OCI-LY1 (cell line): ENCODE measurements at regions not wholly inside any gene's neighbourhood (a gene's known extent, or its start where the extent isn't known, plus 50 kb on each side); places are given as distances from the start of the nearest gene placed in this dataset.

ENCODE experiments used
- H2AFZ ChIP-seq: fragments of 200-600 bp; sonication (generic), shearing (Covaris generic); 2 replicates; pipeline ENCODE4 v1.6.0; 2014; ENCODE audit warnings: antibody characterized with exemption, mild to moderate bottlenecking, low read length
- H3F3A ChIP-seq: fragments of 200-600 bp; sonication (generic), shearing (Covaris generic); 2 replicates; pipeline ENCODE4 v1.6.0; 2014; ENCODE audit warnings: mild to moderate bottlenecking, antibody characterized with exemption, low read length, moderate library complexity; ENCODE audit not compliant: insufficient read depth
- H3K27ac ChIP-seq: fragments of 200-600 bp; sonication (generic); 2 replicates; pipeline ENCODE4 v1.5.1; 2014; ENCODE audit warnings: low read length, mixed run types, mild to moderate bottlenecking, low read depth; ENCODE audit not compliant: poor library complexity, severe bottlenecking
- H3K27me3 ChIP-seq: fragments of 200-600 bp; sonication (generic); 2 replicates; pipeline ENCODE4 v1.6.0; 2014; ENCODE audit warnings: antibody characterized with exemption, mild to moderate bottlenecking, low read length, moderate library complexity; ENCODE audit not compliant: insufficient read depth
- H3K36me3 ChIP-seq: fragments of 200-600 bp; sonication (generic); 2 replicates; pipeline ENCODE4 v1.6.1; 2014; ENCODE audit warnings: mild to moderate bottlenecking, antibody characterized with exemption, low read length, moderate library complexity, mixed read lengths; ENCODE audit not compliant: insufficient read depth
- H3K4me1 ChIP-seq: fragments of 200-600 bp; sonication (generic); 2 replicates; pipeline ENCODE4 v1.5.1; 2014; ENCODE audit warnings: mild to moderate bottlenecking, low read length, moderate library complexity; ENCODE audit not compliant: insufficient read depth, severe bottlenecking
- H3K4me2 ChIP-seq: fragments of 200-600 bp; sonication (generic), shearing (Covaris generic); 2 replicates; pipeline ENCODE4 v1.6.1; 2014; ENCODE audit warnings: low read length
- H3K4me3 ChIP-seq: fragments of 200-600 bp; sonication (generic); 2 replicates; pipeline ENCODE4 v1.5.1; 2014; ENCODE audit warnings: low read length, low read depth, mild to moderate bottlenecking, mixed read lengths; ENCODE audit not compliant: poor library complexity, severe bottlenecking
- H3K79me2 ChIP-seq: fragments of 200-600 bp; shearing (Covaris generic); 2 replicates; pipeline ENCODE4 v1.6.1; 2016; ENCODE audit warnings: mixed run types, low read length, mixed read lengths; ENCODE audit not compliant: insufficient read depth
- H3K9ac ChIP-seq: fragments of 200-600 bp; sonication (generic), shearing (Covaris generic); 2 replicates; pipeline ENCODE4 v1.6.1; 2014; ENCODE audit warnings: mild to moderate bottlenecking, low read length, mixed read lengths
- H3K9me2 ChIP-seq: fragments of 200-600 bp; sonication (generic), shearing (Covaris generic); 2 replicates; pipeline ENCODE4 v1.6.1; 2014; ENCODE audit warnings: low read depth, mild to moderate bottlenecking, low read length, mixed read lengths
- H3K9me3 ChIP-seq: fragments of 200-600 bp; shearing (Covaris generic); 2 replicates; pipeline ENCODE4 v1.6.1; 2014; ENCODE audit warnings: low read length, mixed read lengths
- H4K20me1 ChIP-seq: fragments of 200-600 bp; sonication (generic), shearing (Covaris generic); 2 replicates; pipeline ENCODE4 v1.6.0; 2016; ENCODE audit warnings: mild to moderate bottlenecking, low read length; ENCODE audit not compliant: insufficient read depth
- CTCF ChIP-seq: fragments of 200-600 bp; sonication (generic), shearing (Covaris generic); IDR thresholded peaks from 2 replicates; pipeline ENCODE4 v1.5.1; 2017; ENCODE audit warnings: mild to moderate bottlenecking, antibody characterized with exemption, low read length, moderate library complexity, mixed read lengths
- EZH2 ChIP-seq: fragments of 200-600 bp; sonication (generic), shearing (Covaris generic); IDR thresholded peaks from 2 replicates; pipeline ENCODE4 v1.8.0; 2017; ENCODE audit warnings: borderline replicate concordance, mixed run types, mild to moderate bottlenecking, antibody characterized with exemption, low read length, moderate library complexity, mixed read lengths

GRCh38 chr2:207260947-207261346 lies 95.2 kb upstream of the KLF7 start:
- no peak for TF ChIP-seq CTCF
- TF ChIP-seq EZH2: no peak
- H3K9me2 ChIP-seq: no peaks in the 10 kb centered on the region
- no peak overlapping the region for H3K27ac ChIP-seq
- H3K36me3 ChIP-seq: no peaks in the 10 kb centered on the region
- no peak overlapping the region for H3K4me3 ChIP-seq
- no peaks in the 10 kb centered on the region for H4K20me1 ChIP-seq
- H3K4me1 ChIP-seq: no peaks in the 10 kb centered on the region
- H3F3A ChIP-seq: no peaks in the 10 kb centered on the region
- H3K9ac ChIP-seq: no peak overlapping the region
- no peaks in the 10 kb centered on the region for H3K27me3 ChIP-seq
- no peak overlapping the region for H2AFZ ChIP-seq
- no peaks in the 10 kb centered on the region for H3K79me2 ChIP-seq
- no peak overlapping the region for H3K4me2 ChIP-seq
- no peaks in the 10 kb centered on the region for H3K9me3 ChIP-seq

GRCh38 chr2:207264310-207264709 lies 98.6 kb upstream of the KLF7 start:
- no peaks in the 10 kb centered on the region for H3K9me2 ChIP-seq
- no peak overlapping the region for H3K27ac ChIP-seq
- no peaks in the 10 kb centered on the region for H4K20me1 ChIP-seq
- H3K9me3 ChIP-seq: no peaks in the 10 kb centered on the region
- no peaks in the 10 kb centered on the region for H3K79me2 ChIP-seq
- H3K9ac ChIP-seq: no peak overlapping the region
- TF ChIP-seq EZH2 (no peak), CTCF (no peak)
- H3K27me3 ChIP-seq: no peaks in the 10 kb centered on the region
- no peaks in the 10 kb centered on the region for H3F3A ChIP-seq
- no peak overlapping the region for H3K4me3 ChIP-seq
- no peak overlapping the region for H3K4me2 ChIP-seq
- no peaks in the 10 kb centered on the region for H3K36me3 ChIP-seq
- no peak overlapping the region for H2AFZ ChIP-seq
- H3K4me1 ChIP-seq: no peaks in the 10 kb centered on the region

- no peak overlapping the region for H3K4me3 ChIP-seq
- H3K4me2 ChIP-seq: no peak overlapping the region
- H4K20me1 ChIP-seq: no peaks in the 10 kb centered on the region
- no peaks in the 10 kb centered on the region for H3K79me2 ChIP-seq
- no peak overlapping the region for H3K27ac ChIP-seq
- no peaks in the 10 kb centered on the region for H3K9me3 ChIP-seq
- H3K27me3 ChIP-seq: no peaks in the 10 kb centered on the region
- no peak overlapping the region for H3K9ac ChIP-seq
- no peaks in the 10 kb centered on the region for H3F3A ChIP-seq
- no peak overlapping the region for H2AFZ ChIP-seq
- no peaks in the 10 kb centered on the region for H3K36me3 ChIP-seq
- H3K9me2 ChIP-seq: no peaks in the 10 kb centered on the region
- H3K4me1 ChIP-seq: no peaks in the 10 kb centered on the region
- TF ChIP-seq EZH2: no peak
- TF ChIP-seq CTCF: no peak
These were observed 99.6 kb upstream of the KLF7 start for GRCh38 chr2:207265332-207265731.
